ENCODE measurements at regions not wholly inside any gene's neighbourhood (a gene's known extent, or its start where the extent isn't known, plus 50 kb on each side); places are given as distances from the start of the nearest gene placed in this dataset.
"Not testable (repeated sequence)": the region's sequence is repeated elsewhere in the genome, so short reads cannot be mapped to it uniquely, and the experiment has no call there.

GRCh38 chr7:114108510-114108909, 189.7 kb upstream of the PPP1R3A start:
- DNase-seq: no peak

- DNase-seq: no peak
Measured at GRCh38 chr7:114107522-114107921, 188.7 kb upstream of the PPP1R3A start.

GRCh38 chr7:114104035-114104434, 185.2 kb upstream of the PPP1R3A start:
- DNase-seq: no peak

GRCh38 chr7:114102996-114103395, 184.2 kb upstream of the PPP1R3A start:
- DNase-seq: no peak

- DNase-seq: no peak
Measured at GRCh38 chr7:114102131-114102530, 183.3 kb upstream of the PPP1R3A start.

- DNase-seq: no peak
Measured at GRCh38 chr7:114100810-114101209, 182.0 kb upstream of the PPP1R3A start.

GRCh38 chr7:114099337-114099736, 180.5 kb upstream of the PPP1R3A start:
- DNase-seq: no peak

- no peak for DNase-seq
Measured at GRCh38 chr7:114095885-114096284, 177.1 kb upstream of the PPP1R3A start.

GRCh38 chr7:114088470-114088940, 169.7 kb upstream of the PPP1R3A start:
- DNase-seq: no peak

- peak; percentile 48 for DNase-seq
Measured at GRCh38 chr7:114087653-114088469, 169.1 kb upstream of the PPP1R3A start.

GRCh38 chr7:114086914-114087652, 168.3 kb upstream of the PPP1R3A start:
- DNase-seq: peak; percentile 62

- peak; percentile 62 for DNase-seq
Measured at GRCh38 chr7:114086537-114086913, 167.7 kb upstream of the PPP1R3A start.

GRCh38 chr7:114085592-114086501, 167.0 kb upstream of the PPP1R3A start:
- DNase-seq: peak; percentile 94

GRCh38 chr7:114085313-114085591, 166.4 kb upstream of the PPP1R3A start:
- DNase-seq: no peak

GRCh38 chr7:114084472-114085312, 165.9 kb upstream of the PPP1R3A start:
- peak; percentile 68 for DNase-seq

GRCh38 chr7:114084002-114084471, 165.2 kb upstream of the PPP1R3A start:
- DNase-seq: no peak

GRCh38 chr7:114083166-114084001, 164.6 kb upstream of the PPP1R3A start:
- DNase-seq: no peak

- no peak for DNase-seq
Measured at GRCh38 chr7:114082642-114083165, 163.9 kb upstream of the PPP1R3A start.

GRCh38 chr7:114081606-114082425, 163.0 kb upstream of the PPP1R3A start:
- DNase-seq: no peak

GRCh38 chr7:114077158-114077524, 158.3 kb upstream of the PPP1R3A start:
- not testable (repeated sequence) for DNase-seq

Data from NCI-H774 (cell line).